DND-41 (cell line): ENCODE measurements at regions not wholly inside any gene's neighbourhood (a gene's known extent, or its start where the extent isn't known, plus 50 kb on each side); places are given as distances from the start of the nearest gene placed in this dataset.

Source experiments
- ATAC-seq: fragments of 200-7000 bp; cut with Tn5 transposase; 3 replicates; pipeline ENCODE4 v1.9.1; 2021; ENCODE audit warnings: low read depth; ENCODE audit not compliant: insufficient read depth
- DNase-seq: peaks from one replicate; pipeline ENCODE4 v3.0.0-alpha.2; 2020
- H2AFZ ChIP-seq: 2 replicates; pipeline ENCODE4 v1.6.0; 2012; ENCODE audit warnings: low read depth, low read length
- H3K27ac ChIP-seq: 2 replicates; pipeline ENCODE4 v1.5.1; 2012; ENCODE audit warnings: low read length, inconsistent platforms
- H3K27me3 ChIP-seq: fragments of 200-600 bp; sonication (generic); 2 replicates; pipeline ENCODE4 v1.6.0; 2012; ENCODE audit warnings: low read length, mild to moderate bottlenecking, inconsistent platforms; ENCODE audit not compliant: insufficient read depth, poor library complexity
- H3K36me3 ChIP-seq: 2 replicates; pipeline ENCODE4 v1.5.1; 2012; ENCODE audit warnings: low read length, inconsistent platforms; ENCODE audit not compliant: insufficient read depth
- H3K4me1 ChIP-seq: 2 replicates; pipeline ENCODE4 v1.5.1; 2012; ENCODE audit warnings: mild to moderate bottlenecking, low read length; ENCODE audit not compliant: insufficient read depth
- H3K4me2 ChIP-seq: 2 replicates; pipeline ENCODE4 v1.6.0; 2012; ENCODE audit warnings: mild to moderate bottlenecking, moderate library complexity, low read length, inconsistent platforms; ENCODE audit not compliant: insufficient read depth
- H3K4me3 ChIP-seq, 2 experiments: fragments of 200-600 bp in 1 of 2; shearing (Covaris generic) in 1 of 2; 2 replicates each; pipeline ENCODE4 v1.5.1; 2012 to 2016; ENCODE audit warnings: inconsistent platforms in 2 of 2, low read length in 2 of 2, mild to moderate bottlenecking in 2 of 2, low read depth in 1 of 2, moderate library complexity in 1 of 2
- H3K79me2 ChIP-seq: 2 replicates; pipeline ENCODE4 v1.6.0; 2012; ENCODE audit warnings: low read length, inconsistent platforms; ENCODE audit not compliant: insufficient read depth
- H3K9ac ChIP-seq: 2 replicates; pipeline ENCODE4 v1.6.0; 2012; ENCODE audit warnings: low read depth, mild to moderate bottlenecking, inconsistent platforms, low read length, moderate library complexity
- H3K9me3 ChIP-seq: 2 replicates; pipeline ENCODE4 v1.5.1; 2012; ENCODE audit warnings: low read length, moderate library complexity, mild to moderate bottlenecking, inconsistent platforms; ENCODE audit not compliant: insufficient read depth, severe bottlenecking
- H4K20me1 ChIP-seq: 2 replicates; pipeline ENCODE4 v1.6.0; 2012; ENCODE audit warnings: low read length; ENCODE audit not compliant: insufficient read depth
- EZH2 ChIP-seq: IDR thresholded peaks from 3 replicates; pipeline ENCODE4 v1.6.1; 2012; ENCODE audit warnings: borderline replicate concordance, low read depth, mild to moderate bottlenecking, moderate library complexity, low read length, inconsistent platforms; ENCODE audit not compliant: severe bottlenecking
- TF ChIP-seq, protein P1 (sequence below): IDR thresholded peaks from 2 replicates; pipeline ENCODE4 v1.5.1; 2012; ENCODE audit warnings: borderline replicate concordance, low read length, moderate library complexity, mild to moderate bottlenecking; ENCODE audit not compliant: poor library complexity, severe bottlenecking; ENCODE audit errors: extremely low read depth

DNA sequence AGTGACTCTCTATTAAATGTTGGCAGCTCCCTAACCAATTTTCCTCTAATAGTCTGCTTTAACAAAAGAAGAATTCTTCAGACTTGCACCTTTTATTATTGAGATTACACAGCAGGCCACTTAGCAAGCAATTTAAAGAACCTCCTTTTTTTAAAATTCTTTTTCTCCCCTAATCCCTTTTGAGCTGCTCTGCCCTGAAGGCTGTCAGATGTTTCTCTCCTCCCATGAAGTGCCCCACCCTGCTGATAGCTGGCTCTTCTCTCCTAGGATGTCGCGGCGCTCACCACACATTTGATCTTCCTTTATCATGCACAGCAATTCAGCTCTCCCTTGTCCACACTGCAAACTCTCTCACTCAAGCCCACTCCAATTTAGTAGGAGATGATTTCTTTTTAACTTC is 1471.1 kb upstream of the ACO1 start:
- H4K20me1 ChIP-seq: no peaks in the 10 kb centered on the region
- no peak overlapping the region for H3K9ac ChIP-seq
- H3K4me1 ChIP-seq: no peaks in the 10 kb centered on the region
- ATAC-seq (no peak), DNase-seq (no peak)
- H3K27ac ChIP-seq: no peak overlapping the region
- no peak overlapping the region for H3K4me2 ChIP-seq
- H3K79me2 ChIP-seq: no peaks in the 10 kb centered on the region
- no peaks in the 10 kb centered on the region for H3K27me3 ChIP-seq
- TF ChIP-seq EZH2: no peak
- TF ChIP-seq, protein P1, sequence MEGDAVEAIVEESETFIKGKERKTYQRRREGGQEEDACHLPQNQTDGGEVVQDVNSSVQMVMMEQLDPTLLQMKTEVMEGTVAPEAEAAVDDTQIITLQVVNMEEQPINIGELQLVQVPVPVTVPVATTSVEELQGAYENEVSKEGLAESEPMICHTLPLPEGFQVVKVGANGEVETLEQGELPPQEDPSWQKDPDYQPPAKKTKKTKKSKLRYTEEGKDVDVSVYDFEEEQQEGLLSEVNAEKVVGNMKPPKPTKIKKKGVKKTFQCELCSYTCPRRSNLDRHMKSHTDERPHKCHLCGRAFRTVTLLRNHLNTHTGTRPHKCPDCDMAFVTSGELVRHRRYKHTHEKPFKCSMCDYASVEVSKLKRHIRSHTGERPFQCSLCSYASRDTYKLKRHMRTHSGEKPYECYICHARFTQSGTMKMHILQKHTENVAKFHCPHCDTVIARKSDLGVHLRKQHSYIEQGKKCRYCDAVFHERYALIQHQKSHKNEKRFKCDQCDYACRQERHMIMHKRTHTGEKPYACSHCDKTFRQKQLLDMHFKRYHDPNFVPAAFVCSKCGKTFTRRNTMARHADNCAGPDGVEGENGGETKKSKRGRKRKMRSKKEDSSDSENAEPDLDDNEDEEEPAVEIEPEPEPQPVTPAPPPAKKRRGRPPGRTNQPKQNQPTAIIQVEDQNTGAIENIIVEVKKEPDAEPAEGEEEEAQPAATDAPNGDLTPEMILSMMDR: no peak
- no peak overlapping the region for H3K4me3 ChIP-seq
- no peaks in the 10 kb centered on the region for H3K9me3 ChIP-seq
- no peaks in the 10 kb centered on the region for H3K36me3 ChIP-seq
- no peak overlapping the region for H2AFZ ChIP-seq

DNA sequence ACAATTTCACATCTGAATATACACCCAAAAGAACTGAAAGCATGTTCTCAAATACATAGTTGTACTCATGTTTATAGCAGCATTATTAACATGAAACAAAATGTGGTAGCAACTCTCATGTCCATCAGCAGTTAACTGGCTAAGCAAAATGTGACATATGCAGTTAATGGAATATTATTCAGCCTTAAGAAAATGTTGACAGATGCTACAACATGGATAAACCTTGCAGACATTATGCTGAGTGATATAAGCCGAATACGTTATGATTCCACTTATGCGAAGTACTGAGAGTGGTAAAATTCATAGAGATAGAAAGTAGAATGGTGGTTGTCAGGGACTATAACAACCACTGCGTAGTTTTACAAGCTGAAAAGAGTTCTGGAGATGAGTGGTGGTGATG is 1469.0 kb upstream of the ACO1 start:
- ATAC-seq (no peak), DNase-seq (no peak)
- no peak overlapping the region for H2AFZ ChIP-seq
- H3K27ac ChIP-seq: no peak overlapping the region
- no peaks in the 10 kb centered on the region for H3K27me3 ChIP-seq
- TF ChIP-seq, protein P1: no peak
- TF ChIP-seq EZH2: no peak
- H3K4me2 ChIP-seq: no peak overlapping the region
- no peaks in the 10 kb centered on the region for H3K79me2 ChIP-seq
- no peaks in the 10 kb centered on the region for H3K9me3 ChIP-seq
- H3K36me3 ChIP-seq: no peaks in the 10 kb centered on the region
- no peaks in the 10 kb centered on the region for H3K4me1 ChIP-seq
- H3K9ac ChIP-seq: no peak overlapping the region
- H3K4me3 ChIP-seq: no peak overlapping the region
- H4K20me1 ChIP-seq: no peaks in the 10 kb centered on the region

DNA sequence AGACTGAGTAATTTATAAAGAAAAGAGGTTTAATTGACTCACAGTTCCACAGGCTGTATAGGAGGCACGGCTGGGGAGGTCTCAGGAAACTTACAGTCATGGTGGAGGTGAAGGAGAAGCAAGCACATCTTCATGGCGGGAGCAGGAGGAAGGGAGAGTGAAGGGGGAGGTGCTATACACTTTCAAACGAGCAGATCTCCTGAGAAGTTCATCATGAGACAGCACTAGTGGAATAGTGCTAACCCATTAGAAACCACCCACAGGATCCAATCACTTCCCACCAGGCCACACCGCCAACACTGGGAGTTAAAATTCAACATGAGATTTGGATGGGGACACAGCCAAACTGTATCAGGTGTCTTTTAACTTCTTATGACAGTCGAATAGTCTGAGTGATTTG is 1459.3 kb upstream of the ACO1 start:
- ATAC-seq (no peak), DNase-seq (no peak)
- no peaks in the 10 kb centered on the region for H3K4me1 ChIP-seq
- H4K20me1 ChIP-seq: no peaks in the 10 kb centered on the region
- no peaks in the 10 kb centered on the region for H3K79me2 ChIP-seq
- no peaks in the 10 kb centered on the region for H3K36me3 ChIP-seq
- H3K4me2 ChIP-seq: no peak overlapping the region
- H3K27me3 ChIP-seq: no peaks in the 10 kb centered on the region
- no peak overlapping the region for H3K4me3 ChIP-seq
- no peak overlapping the region for H3K27ac ChIP-seq
- TF ChIP-seq, protein P1: no peak
- TF ChIP-seq EZH2: no peak
- H3K9me3 ChIP-seq: no peaks in the 10 kb centered on the region
- H2AFZ ChIP-seq: no peak overlapping the region
- no peak overlapping the region for H3K9ac ChIP-seq

DNA sequence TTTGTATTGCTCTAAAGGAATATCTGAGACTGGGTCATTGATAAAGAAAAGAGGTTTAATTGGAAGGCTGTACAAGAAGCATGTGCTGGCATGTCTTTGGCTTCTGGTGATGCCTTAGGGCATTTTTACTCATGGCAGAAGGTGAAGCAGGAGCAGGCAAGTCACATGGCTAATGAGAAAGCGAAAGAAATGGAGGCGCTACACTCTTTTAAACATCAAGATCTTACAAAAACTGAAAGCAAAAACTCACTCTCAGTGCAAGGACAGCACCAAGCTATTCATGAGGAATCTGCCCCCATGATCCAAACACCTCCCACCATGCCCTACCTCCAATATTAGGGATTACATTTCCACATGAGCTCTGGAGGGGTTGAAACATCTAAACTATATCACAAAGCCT is 1458.8 kb upstream of the ACO1 start:
- no peak for ATAC-seq
- Histone ChIP-seq H3K4me1 (no peaks in the 10 kb centered on the region), H2AFZ (no peak overlapping the region), H3K4me3 (no peak overlapping the region), H3K27me3 (no peaks in the 10 kb centered on the region), H3K9ac (no peak overlapping the region), H3K27ac (no peak overlapping the region), H3K4me2 (no peak overlapping the region), H3K9me3 (no peaks in the 10 kb centered on the region), H3K36me3 (no peaks in the 10 kb centered on the region), H3K79me2 (no peaks in the 10 kb centered on the region), H4K20me1 (no peaks in the 10 kb centered on the region)
- DNase-seq: no peak
- TF ChIP-seq EZH2: no peak
- TF ChIP-seq, protein P1: no peak
